HEK293 (cell line): ENCODE measurements at regions not wholly inside any gene's neighbourhood (a gene's known extent, or its start where the extent isn't known, plus 50 kb on each side); places are given as distances from the start of the nearest gene placed in this dataset.

Source experiments
- GLIS2 ChIP-seq: fragments of 450-650 bp; formaldehyde crosslinking; IDR thresholded peaks from 2 replicates; pipeline ENCODE4 v1.5.1; 2016; ENCODE audit warnings: missing biosample characterization, missing genetic modification characterization
- HOXC10 ChIP-seq: sonication (generic); formaldehyde crosslinking; IDR thresholded peaks from 2 replicates; pipeline ENCODE4 v1.8.1; 2023; ENCODE audit warnings: mild to moderate bottlenecking, missing genetic modification reagents
- KLF16 ChIP-seq: fragments of 450-650 bp; formaldehyde crosslinking; IDR thresholded peaks from 2 replicates; pipeline ENCODE4 v1.5.1; 2017; ENCODE audit warnings: missing biosample characterization, missing genetic modification characterization
- KLF7 ChIP-seq: fragments of 450-650 bp; formaldehyde crosslinking; IDR thresholded peaks from 2 replicates; pipeline ENCODE4 v1.5.1; 2016; ENCODE audit warnings: missing biosample characterization, missing genetic modification characterization, borderline replicate concordance
- MYNN ChIP-seq: fragments of 450-650 bp; formaldehyde crosslinking; IDR thresholded peaks from 2 replicates; pipeline ENCODE4 v1.5.1; 2016; ENCODE audit warnings: missing biosample characterization, missing genetic modification characterization, borderline replicate concordance
- MZF1 ChIP-seq: fragments of 450-650 bp; formaldehyde crosslinking; IDR thresholded peaks from 2 replicates; pipeline ENCODE4 v1.5.1; 2017; ENCODE audit warnings: missing biosample characterization, missing genetic modification characterization, borderline replicate concordance
- OVOL3 ChIP-seq: fragments of 450-650 bp; formaldehyde crosslinking; IDR thresholded peaks from 2 replicates; pipeline ENCODE4 v1.5.1; 2016; ENCODE audit warnings: missing biosample characterization, missing genetic modification characterization
- SP2 ChIP-seq: fragments of 450-650 bp; formaldehyde crosslinking; IDR thresholded peaks from 2 replicates; pipeline ENCODE4 v1.5.1; 2016; ENCODE audit warnings: missing biosample characterization, missing genetic modification characterization
- ZBTB17 ChIP-seq: fragments of 450-650 bp; formaldehyde crosslinking; IDR thresholded peaks from 2 replicates; pipeline ENCODE4 v1.5.1; 2016; ENCODE audit warnings: missing biosample characterization, missing genetic modification characterization
- ZBTB20 ChIP-seq: fragments of 450-650 bp; formaldehyde crosslinking; IDR thresholded peaks from 2 replicates; pipeline ENCODE4 v1.5.1; 2016; ENCODE audit warnings: missing biosample characterization, missing genetic modification characterization
- ZFP3 ChIP-seq: fragments of 450-650 bp; formaldehyde crosslinking; IDR thresholded peaks from 2 replicates; pipeline ENCODE4 v1.5.1; 2016; ENCODE audit warnings: low read depth, missing biosample characterization, missing genetic modification characterization
- ZFP37 ChIP-seq: fragments of 450-650 bp; formaldehyde crosslinking; IDR thresholded peaks from 2 replicates; pipeline ENCODE4 v1.5.1; 2016; ENCODE audit warnings: missing biosample characterization, missing genetic modification characterization
- ZFP69B ChIP-seq: fragments of 450-650 bp; formaldehyde crosslinking; IDR thresholded peaks from 2 replicates; pipeline ENCODE4 v1.5.1; 2016; ENCODE audit warnings: missing biosample characterization, missing genetic modification characterization
- ZNF133 ChIP-seq: fragments of 450-650 bp; formaldehyde crosslinking; IDR thresholded peaks from 2 replicates; pipeline ENCODE4 v1.5.1; 2016; ENCODE audit warnings: missing biosample characterization, missing genetic modification characterization
- ZNF16 ChIP-seq: fragments of 450-650 bp; formaldehyde crosslinking; IDR thresholded peaks from 2 replicates; pipeline ENCODE4 v1.5.1; 2016; ENCODE audit warnings: low read depth, missing biosample characterization, missing genetic modification characterization
- ZNF2 ChIP-seq: fragments of 450-650 bp; formaldehyde crosslinking; IDR thresholded peaks from 2 replicates; pipeline ENCODE4 v1.5.1; 2016; ENCODE audit warnings: missing biosample characterization, missing genetic modification characterization
- ZNF37A ChIP-seq: fragments of 450-650 bp; IDR thresholded peaks from 2 replicates; pipeline ENCODE4 v1.5.1; 2018; ENCODE audit warnings: missing biosample characterization, missing genetic modification characterization
- ZNF394 ChIP-seq: fragments of 450-650 bp; formaldehyde crosslinking; IDR thresholded peaks from 2 replicates; pipeline ENCODE4 v1.5.1; 2016; ENCODE audit warnings: missing biosample characterization, missing genetic modification characterization, mild to moderate bottlenecking, moderate library complexity, borderline replicate concordance
- ZNF426 ChIP-seq: fragments of 450-650 bp; formaldehyde crosslinking; IDR thresholded peaks from 2 replicates; pipeline ENCODE4 v1.5.1; 2017; ENCODE audit warnings: missing biosample characterization, missing genetic modification characterization, mild to moderate bottlenecking, inconsistent platforms, moderate library complexity
- ZNF510 ChIP-seq: fragments of 450-650 bp; formaldehyde crosslinking; IDR thresholded peaks from 2 replicates; pipeline ENCODE4 v1.5.1; 2018; ENCODE audit warnings: mild to moderate bottlenecking, missing genetic modification characterization, missing biosample characterization; ENCODE audit not compliant: insufficient replicate concordance
- ZNF558 ChIP-seq: fragments of 450-650 bp; formaldehyde crosslinking; IDR thresholded peaks from 2 replicates; pipeline ENCODE4 v1.5.1; 2016; ENCODE audit warnings: missing biosample characterization, missing genetic modification characterization
- ZNF571 ChIP-seq: fragments of 450-650 bp; formaldehyde crosslinking; IDR thresholded peaks from 2 replicates; pipeline ENCODE4 v1.5.0; 2017; ENCODE audit warnings: missing biosample characterization, missing genetic modification characterization
- ZNF660 ChIP-seq: fragments of 450-650 bp; IDR thresholded peaks from 2 replicates; pipeline ENCODE4 v1.5.1; 2018; ENCODE audit warnings: missing biosample characterization, mild to moderate bottlenecking, missing genetic modification characterization
- ZNF76 ChIP-seq: fragments of 450-650 bp; formaldehyde crosslinking; IDR thresholded peaks from 2 replicates; pipeline ENCODE4; 2016; ENCODE audit warnings: low read depth, missing biosample characterization, missing genetic modification characterization, borderline replicate concordance
- ZNF785 ChIP-seq: fragments of 450-650 bp; formaldehyde crosslinking; IDR thresholded peaks from 2 replicates; pipeline ENCODE4 v1.5.1; 2016; ENCODE audit warnings: missing biosample characterization, missing genetic modification characterization
- TF ChIP-seq, protein P1 (sequence below): sonication (generic); formaldehyde crosslinking; IDR thresholded peaks from 2 replicates; pipeline ENCODE4 v1.8.1; 2022; ENCODE audit warnings: mild to moderate bottlenecking, moderate library complexity, missing genetic modification reagents
- TF ChIP-seq, protein P2 (sequence below): fragments of 450-650 bp; formaldehyde crosslinking; IDR thresholded peaks from 2 replicates; pipeline ENCODE4 v1.5.1; 2016; ENCODE audit warnings: missing biosample characterization, missing genetic modification characterization
- TF ChIP-seq, protein P3 (sequence below): fragments of 450-650 bp; formaldehyde crosslinking; IDR thresholded peaks from 2 replicates; pipeline ENCODE4 v1.5.1; 2017; ENCODE audit warnings: missing biosample characterization, missing genetic modification characterization
- TF ChIP-seq, protein P4 (sequence below): fragments of 450-650 bp; formaldehyde crosslinking; IDR thresholded peaks from 2 replicates; pipeline ENCODE4 v1.5.1; 2016; ENCODE audit warnings: missing biosample characterization, missing genetic modification characterization
- TF ChIP-seq, protein P5 (sequence below): fragments of 450-650 bp; formaldehyde crosslinking; IDR thresholded peaks from 2 replicates; pipeline ENCODE4 v1.5.1; 2016; ENCODE audit warnings: missing biosample characterization, missing genetic modification characterization

DNA sequence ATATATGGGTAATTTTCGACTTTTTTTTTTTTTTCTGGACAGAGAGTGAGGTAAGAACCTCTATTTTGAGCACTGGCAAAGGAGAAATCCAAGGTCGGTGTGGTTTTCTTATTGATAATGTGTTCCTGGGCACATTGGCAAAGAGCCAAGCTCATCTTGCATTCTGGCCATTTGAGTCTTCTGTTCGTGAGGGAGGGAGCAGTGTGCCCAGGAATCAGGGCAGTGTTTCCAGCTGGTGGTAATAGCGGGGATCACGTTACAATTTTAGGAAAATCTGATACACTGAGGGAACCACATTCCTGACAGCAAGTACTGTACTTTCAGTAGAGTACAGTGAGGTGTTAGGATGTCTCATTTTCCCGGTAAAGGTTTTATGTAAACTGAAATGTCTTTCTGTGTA is 442.3 kb upstream of the MAP3K7 start (continued):
- TF ChIP-seq ZFP69B (tag by site-specific recombination) (no peak), SP2 (tag by site-specific recombination) (no peak), ZBTB17 (0 out of 2 replicates have a peak, but pooled peaks have one; percentile 25), OVOL3 (tag by site-specific recombination) (no peak), ZNF2 (tag by site-specific recombination) (no peak), KLF16 (tag by site-specific recombination) (no peak), ZBTB20 (tag by site-specific recombination) (peak; percentile 87), ZNF660 (tag by site-specific recombination) (peak; percentile 31; the same call in 1 of the 2 replicates), ZNF785 (tag by site-specific recombination) (no peak), ZNF394 (no peak), ZNF571 (tag by site-specific recombination) (no peak), KLF7 (tag by site-specific recombination) (no peak), ZNF76 (tag by site-specific recombination) (no peak), ZNF558 (no peak), ZFP3 (tag by site-specific recombination) (no peak), MYNN (tag by site-specific recombination) (no peak), ZNF510 (no peak), ZNF37A (tag by site-specific recombination) (no peak), ZFP37 (no peak), HOXC10 (CRISPR knock-in tag) (no peak), ZNF133 (no peak), ZNF16 (tag by site-specific recombination) (no peak), MZF1 (tag by site-specific recombination) (peak; percentile 80), ZNF426 (tag by site-specific recombination) (no peak), GLIS2 (tag by site-specific recombination) (no peak)
- TF ChIP-seq, protein P1, sequence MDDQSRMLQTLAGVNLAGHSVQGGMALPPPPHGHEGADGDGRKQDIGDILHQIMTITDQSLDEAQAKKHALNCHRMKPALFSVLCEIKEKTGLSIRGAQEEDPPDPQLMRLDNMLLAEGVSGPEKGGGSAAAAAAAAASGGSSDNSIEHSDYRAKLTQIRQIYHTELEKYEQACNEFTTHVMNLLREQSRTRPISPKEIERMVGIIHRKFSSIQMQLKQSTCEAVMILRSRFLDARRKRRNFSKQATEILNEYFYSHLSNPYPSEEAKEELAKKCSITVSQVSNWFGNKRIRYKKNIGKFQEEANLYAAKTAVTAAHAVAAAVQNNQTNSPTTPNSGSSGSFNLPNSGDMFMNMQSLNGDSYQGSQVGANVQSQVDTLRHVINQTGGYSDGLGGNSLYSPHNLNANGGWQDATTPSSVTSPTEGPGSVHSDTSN (CRISPR knock-in tag), result no peak
- TF ChIP-seq, protein P2, sequence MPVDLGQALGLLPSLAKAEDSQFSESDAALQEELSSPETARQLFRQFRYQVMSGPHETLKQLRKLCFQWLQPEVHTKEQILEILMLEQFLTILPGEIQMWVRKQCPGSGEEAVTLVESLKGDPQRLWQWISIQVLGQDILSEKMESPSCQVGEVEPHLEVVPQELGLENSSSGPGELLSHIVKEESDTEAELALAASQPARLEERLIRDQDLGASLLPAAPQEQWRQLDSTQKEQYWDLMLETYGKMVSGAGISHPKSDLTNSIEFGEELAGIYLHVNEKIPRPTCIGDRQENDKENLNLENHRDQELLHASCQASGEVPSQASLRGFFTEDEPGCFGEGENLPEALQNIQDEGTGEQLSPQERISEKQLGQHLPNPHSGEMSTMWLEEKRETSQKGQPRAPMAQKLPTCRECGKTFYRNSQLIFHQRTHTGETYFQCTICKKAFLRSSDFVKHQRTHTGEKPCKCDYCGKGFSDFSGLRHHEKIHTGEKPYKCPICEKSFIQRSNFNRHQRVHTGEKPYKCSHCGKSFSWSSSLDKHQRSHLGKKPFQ, result no peak
- TF ChIP-seq, protein P3, sequence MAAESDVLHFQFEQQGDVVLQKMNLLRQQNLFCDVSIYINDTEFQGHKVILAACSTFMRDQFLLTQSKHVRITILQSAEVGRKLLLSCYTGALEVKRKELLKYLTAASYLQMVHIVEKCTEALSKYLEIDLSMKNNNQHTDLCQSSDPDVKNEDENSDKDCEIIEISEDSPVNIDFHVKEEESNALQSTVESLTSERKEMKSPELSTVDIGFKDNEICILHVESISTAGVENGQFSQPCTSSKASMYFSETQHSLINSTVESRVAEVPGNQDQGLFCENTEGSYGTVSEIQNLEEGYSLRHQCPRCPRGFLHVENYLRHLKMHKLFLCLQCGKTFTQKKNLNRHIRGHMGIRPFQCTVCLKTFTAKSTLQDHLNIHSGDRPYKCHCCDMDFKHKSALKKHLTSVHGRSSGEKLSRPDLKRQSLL (tag by site-specific recombination), result no peak
- TF ChIP-seq, protein P4, sequence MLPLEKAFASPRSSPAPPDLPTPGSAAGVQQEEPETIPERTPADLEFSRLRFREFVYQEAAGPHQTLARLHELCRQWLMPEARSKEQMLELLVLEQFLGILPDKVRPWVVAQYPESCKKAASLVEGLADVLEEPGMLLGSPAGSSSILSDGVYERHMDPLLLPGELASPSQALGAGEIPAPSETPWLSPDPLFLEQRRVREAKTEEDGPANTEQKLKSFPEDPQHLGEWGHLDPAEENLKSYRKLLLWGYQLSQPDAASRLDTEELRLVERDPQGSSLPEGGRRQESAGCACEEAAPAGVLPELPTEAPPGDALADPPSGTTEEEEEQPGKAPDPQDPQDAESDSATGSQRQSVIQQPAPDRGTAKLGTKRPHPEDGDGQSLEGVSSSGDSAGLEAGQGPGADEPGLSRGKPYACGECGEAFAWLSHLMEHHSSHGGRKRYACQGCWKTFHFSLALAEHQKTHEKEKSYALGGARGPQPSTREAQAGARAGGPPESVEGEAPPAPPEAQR (tag by site-specific recombination), result no peak
- TF ChIP-seq, protein P5, sequence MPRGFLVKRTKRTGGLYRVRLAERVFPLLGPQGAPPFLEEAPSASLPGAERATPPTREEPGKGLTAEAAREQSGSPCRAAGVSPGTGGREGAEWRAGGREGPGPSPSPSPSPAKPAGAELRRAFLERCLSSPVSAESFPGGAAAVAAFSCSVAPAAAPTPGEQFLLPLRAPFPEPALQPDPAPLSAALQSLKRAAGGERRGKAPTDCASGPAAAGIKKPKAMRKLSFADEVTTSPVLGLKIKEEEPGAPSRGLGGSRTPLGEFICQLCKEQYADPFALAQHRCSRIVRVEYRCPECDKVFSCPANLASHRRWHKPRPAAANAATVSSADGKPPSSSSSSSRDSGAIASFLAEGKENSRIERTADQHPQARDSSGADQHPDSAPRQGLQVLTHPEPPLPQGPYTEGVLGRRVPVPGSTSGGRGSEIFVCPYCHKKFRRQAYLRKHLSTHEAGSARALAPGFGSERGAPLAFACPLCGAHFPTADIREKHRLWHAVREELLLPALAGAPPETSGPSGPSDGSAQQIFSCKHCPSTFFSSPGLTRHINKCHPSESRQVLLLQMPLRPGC (tag by site-specific recombination), result no peak
